VCaP (cell line): ENCODE measurements at regions not wholly inside any gene's neighbourhood (a gene's known extent, or its start where the extent isn't known, plus 50 kb on each side); places are given as distances from the start of the nearest gene placed in this dataset.
"Not testable (repeated sequence)": the region's sequence is repeated elsewhere in the genome, so short reads cannot be mapped to it uniquely, and the experiment has no call there.

Experiments
- H3K27ac ChIP-seq: fragments of 450-650 bp; 2 replicates; pipeline ENCODE4 v1.5.1; 2017
- TF ChIP-seq, protein P1 (sequence below): fragments of 450-650 bp; conservative IDR thresholded peaks from 2 replicates; pipeline ENCODE4 v1.5.1; 2017; ENCODE audit warnings: mild to moderate bottlenecking, moderate library complexity

DNA sequence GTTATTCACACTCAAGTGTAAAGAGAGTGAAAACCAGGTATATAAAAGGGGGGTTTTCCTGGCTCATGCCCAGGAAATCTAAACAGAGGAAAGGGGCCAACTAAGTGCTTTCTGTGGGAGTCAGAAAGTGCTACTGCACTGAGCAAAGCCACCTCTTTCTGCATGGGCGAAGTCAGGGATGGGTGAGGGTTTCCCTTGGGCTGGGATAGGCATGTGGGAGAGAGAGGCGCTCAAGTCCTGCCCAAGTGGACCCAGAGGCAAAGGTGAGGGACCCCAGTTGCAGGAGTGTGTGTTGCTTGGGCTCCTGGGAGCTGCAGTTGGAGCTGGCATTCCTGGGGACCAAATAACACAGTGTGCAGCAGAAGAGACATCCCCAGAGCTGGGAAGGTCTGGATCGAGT, 65.9 kb downstream of the PRR15 start:
- H3K27ac ChIP-seq, result no peak overlapping the region
- TF ChIP-seq, protein P1, sequence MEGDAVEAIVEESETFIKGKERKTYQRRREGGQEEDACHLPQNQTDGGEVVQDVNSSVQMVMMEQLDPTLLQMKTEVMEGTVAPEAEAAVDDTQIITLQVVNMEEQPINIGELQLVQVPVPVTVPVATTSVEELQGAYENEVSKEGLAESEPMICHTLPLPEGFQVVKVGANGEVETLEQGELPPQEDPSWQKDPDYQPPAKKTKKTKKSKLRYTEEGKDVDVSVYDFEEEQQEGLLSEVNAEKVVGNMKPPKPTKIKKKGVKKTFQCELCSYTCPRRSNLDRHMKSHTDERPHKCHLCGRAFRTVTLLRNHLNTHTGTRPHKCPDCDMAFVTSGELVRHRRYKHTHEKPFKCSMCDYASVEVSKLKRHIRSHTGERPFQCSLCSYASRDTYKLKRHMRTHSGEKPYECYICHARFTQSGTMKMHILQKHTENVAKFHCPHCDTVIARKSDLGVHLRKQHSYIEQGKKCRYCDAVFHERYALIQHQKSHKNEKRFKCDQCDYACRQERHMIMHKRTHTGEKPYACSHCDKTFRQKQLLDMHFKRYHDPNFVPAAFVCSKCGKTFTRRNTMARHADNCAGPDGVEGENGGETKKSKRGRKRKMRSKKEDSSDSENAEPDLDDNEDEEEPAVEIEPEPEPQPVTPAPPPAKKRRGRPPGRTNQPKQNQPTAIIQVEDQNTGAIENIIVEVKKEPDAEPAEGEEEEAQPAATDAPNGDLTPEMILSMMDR, result no peak

DNA sequence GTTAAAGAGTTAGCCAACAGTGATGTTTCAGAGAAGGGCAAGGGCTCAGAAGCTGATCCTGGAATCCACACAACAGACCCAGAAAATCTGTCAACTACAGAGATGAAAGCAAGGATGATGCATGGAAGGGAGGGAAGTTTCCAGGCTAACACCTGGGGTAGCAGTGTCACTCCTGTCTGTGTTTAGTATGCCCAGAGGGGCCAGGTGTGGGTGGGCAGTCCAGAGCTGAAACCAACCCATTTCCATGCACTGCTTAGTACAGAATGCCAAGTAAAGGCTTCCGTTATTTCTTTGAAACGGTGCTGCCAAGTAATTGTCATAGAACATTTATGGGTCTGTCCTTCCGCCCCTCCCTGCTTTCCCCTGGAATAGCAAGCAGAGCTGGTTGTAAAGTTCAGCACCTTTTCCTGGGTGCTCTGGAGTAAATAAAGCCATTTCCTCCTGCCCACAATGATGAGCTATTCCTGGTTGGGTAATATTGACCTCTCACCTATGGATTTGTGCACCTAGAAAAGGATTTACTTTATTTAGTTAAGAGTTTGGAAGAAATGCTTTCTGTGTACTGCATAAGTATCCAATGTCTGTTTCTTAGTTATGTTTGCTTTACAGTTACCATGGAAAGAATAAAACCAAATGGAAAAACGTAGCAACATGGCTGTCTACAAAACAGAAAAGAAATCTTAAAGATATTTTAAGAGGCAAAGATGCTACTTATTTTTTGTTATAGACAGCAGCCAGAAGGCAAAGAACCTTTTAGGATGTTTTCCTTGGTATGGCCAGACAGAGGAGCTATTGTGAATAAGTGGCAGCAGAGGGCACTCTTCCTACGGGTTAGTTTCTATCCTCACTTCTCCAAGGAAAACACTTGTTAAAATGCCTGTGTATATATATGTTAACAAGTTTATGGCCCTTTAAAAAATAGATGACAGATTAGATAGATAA, 71.7 kb downstream of the PRR15 start:
- peak overlapping the region; percentile 23; the same call in 1 of the 2 replicates for H3K27ac ChIP-seq
- TF ChIP-seq, protein P1, result peak; percentile 72

DNA sequence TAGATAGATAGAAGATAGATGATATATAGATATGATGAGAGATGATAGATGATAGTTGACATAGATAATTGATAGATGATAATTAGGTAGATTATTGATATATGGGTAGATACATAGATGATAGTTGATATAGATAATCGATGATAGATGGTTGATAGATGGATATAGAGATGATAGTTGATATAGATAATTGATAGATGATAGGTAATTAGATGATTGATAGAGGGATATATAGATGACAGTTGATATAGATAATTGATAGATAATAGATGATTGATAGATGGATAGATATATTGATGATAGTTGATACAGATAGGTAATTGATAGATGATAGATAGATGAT, 72.3 kb downstream of the PRR15 start:
- H3K27ac ChIP-seq, result no peak overlapping the region
- TF ChIP-seq, protein P1, result peak; percentile 44

DNA sequence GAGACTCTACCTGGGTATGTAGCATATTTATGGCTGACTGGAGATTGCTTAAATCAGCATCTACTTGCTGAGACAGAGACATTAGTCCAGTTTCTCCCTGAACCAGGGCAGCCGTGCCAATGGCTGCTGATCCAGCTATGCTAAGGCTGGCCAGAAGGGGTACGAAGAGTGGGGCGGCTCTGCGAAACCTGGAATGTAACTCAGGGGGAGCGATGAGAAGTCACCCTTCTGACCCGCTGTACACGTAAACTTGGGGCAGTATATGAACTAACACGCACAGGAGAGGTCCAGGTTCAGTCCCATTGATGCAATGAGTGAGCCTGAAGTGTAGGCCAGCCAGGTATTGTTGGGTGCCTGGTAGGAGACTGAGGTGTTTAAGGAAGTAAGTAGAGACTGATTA, 73.7 kb downstream of the PRR15 start:
- no peak overlapping the region for H3K27ac ChIP-seq
- TF ChIP-seq, protein P1, result no peak

DNA sequence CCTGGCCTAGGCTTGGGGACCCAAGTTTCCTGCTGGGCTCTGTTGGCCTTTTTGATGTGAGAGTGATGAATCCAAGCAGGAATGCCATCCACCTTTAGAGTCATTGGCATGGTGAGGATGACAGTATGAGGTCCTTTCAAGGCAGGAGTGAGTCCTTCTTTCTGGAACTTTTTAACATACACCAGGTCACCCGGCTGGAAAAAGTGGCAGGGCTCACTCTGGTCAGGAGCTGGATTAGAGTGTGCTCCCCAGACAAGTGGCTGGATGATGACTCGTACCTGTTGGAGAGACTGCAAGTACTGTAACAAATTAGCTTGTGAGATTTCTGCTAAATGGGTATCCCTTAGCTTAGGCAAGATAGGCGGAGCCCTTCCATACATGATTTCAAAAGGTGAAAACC, 75.2 kb downstream of the PRR15 start:
- not testable (repeated sequence) for H3K27ac ChIP-seq

DNA sequence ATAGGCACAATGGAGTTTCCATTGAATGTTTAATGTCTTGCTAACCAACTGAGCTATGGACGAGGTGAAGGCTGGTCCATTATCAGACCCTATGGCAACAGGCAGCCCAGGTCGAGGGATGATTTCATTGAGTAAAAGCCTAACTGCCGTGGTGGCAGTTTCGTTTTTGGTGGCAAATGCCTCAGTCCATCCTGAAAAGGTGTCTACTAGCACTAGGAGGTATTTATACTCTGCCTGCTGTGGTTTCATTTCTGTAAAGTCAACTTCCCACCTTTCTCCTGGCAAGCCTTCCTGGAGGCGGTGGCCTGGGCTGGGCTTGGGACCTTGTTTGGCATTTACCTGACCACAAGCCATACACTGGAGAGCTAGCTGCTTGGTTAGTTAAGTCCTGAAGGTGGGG, 75.8 kb downstream of the PRR15 start:
- no peak overlapping the region for H3K27ac ChIP-seq
- TF ChIP-seq, protein P1, result no peak

DNA sequence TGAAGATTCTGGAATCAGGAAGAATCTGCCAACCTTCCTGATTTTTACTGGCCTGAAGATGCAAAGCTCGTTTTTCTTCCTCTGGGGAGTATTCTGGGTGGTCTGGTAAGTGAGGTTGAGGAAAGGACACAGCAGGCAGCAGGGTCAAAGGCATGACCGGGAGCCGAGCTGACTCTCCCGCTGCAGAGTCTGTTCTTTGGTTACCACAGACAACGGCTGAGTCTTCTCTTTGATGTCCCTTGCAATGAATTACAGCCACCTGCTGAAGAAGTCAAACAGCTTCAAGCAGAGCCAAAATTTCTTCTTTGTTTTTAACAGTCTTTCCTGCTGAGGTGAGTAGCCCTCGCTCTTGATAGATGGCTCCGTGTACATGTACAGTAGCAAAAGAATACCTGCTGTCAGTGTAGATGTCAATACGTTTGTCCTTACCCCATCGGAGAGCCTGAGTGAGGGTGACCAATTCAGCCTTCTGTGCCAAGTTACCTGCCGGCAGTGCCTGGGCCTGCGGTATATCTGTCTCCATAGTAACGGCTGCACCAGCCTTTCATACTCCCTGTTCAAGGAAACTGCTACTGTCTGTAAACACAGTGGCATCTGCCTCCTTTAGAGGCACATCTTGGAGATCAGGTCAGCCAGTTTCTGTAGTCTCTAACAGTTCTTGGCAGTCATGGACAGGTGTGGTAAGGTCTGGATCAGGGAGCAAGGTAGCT, 76.4 kb downstream of the PRR15 start:
- TF ChIP-seq, protein P1, result no peak
- H3K27ac ChIP-seq, result no peak overlapping the region; the same call in 1 of the 2 replicates

DNA sequence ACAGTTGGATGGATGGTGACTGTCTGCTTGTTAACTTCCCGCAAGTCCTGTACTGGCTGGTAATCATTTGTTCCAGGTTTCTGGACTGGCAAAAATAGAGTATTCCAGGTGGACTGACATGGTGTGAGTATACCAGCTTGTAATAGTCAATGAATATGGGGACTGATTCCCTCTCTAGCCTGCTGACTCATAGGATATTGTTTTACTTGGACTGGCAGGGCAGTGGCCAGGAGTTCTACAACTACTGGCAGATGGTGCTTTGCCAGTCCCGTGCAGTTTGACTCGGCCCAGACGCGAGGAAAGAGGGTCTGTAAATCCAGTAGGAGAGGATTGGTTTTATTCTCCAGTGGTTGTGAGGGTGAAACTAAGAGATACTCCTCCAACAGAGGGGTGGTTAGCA, 78.0 kb downstream of the PRR15 start:
- TF ChIP-seq, protein P1, result no peak
- H3K27ac ChIP-seq, result no peak overlapping the region
